CD14-positive monocyte (primary cell): ENCODE measurements at regions not wholly inside any gene's neighbourhood (a gene's known extent, or its start where the extent isn't known, plus 50 kb on each side); places are given as distances from the start of the nearest gene placed in this dataset.

Experiments
- DNase-seq, 3 donors: peaks; one replicate each; pipeline ENCODE4 v3.0.0-alpha.2; 2011 to 2022
- H2AFZ ChIP-seq: 2 replicates; pipeline ENCODE4 v1.6.0; 2012; ENCODE audit warnings: mild to moderate bottlenecking, low read depth, low read length, inconsistent platforms; ENCODE audit not compliant: insufficient read depth, poor library complexity, severe bottlenecking
- H3K27ac ChIP-seq, 2 donors: 1 replicate in 1 of 2; 2 replicates in 1 of 2; pipeline ENCODE4 v1.5.1; 2012 to 2013; ENCODE audit warnings: low read length in 2 of 2, control low read depth in 1 of 2, inconsistent platforms in 1 of 2, low read depth in 1 of 2, mild to moderate bottlenecking in 1 of 2
- H3K27me3 ChIP-seq, 2 donors: one replicate each; pipeline versions ENCODE4 v1.6.0 to v1.6.1; 2011 to 2013; ENCODE audit warnings: low read length in 2 of 2; ENCODE audit not compliant: control insufficient read depth in 2 of 2, insufficient read depth in 2 of 2
- H3K36me3 ChIP-seq, 2 donors: replicated peaks in 1 of 2; 1 replicate in 1 of 2; 2 replicates in 1 of 2; pipeline versions ENCODE4 v1.5.1 to v1.6.1; 2012 to 2013; ENCODE audit warnings: low read length in 2 of 2, control low read depth in 1 of 2, inconsistent platforms in 1 of 2, mild to moderate bottlenecking in 1 of 2; ENCODE audit not compliant: insufficient read depth in 2 of 2, control insufficient read depth in 1 of 2
- H3K4me1 ChIP-seq, 2 donors: 1 replicate in 1 of 2; 2 replicates in 1 of 2; pipeline versions ENCODE4 v1.5.1 to v1.6.1; 2012 to 2013; ENCODE audit warnings: low read length in 2 of 2, control low read depth in 1 of 2, inconsistent platforms in 1 of 2, mild to moderate bottlenecking in 1 of 2, moderate library complexity in 1 of 2; ENCODE audit not compliant: insufficient read depth in 2 of 2, control insufficient read depth in 1 of 2
- H3K4me2 ChIP-seq: replicated peaks from 2 replicates; pipeline ENCODE3; 2012; ENCODE audit warnings: low read length, moderate library complexity, mild to moderate bottlenecking; ENCODE audit not compliant: poor library complexity, severe bottlenecking; ENCODE audit errors: extremely low read depth
- H3K4me3 ChIP-seq, 3 experiments: fragments of 200-600 bp in 1 of 3; sonication (generic) in 1 of 3; replicated peaks in 1 of 3; 1 replicate in 2 of 3; 2 replicates in 1 of 3; pipeline ENCODE4 v1.5.1; 2011 to 2013; ENCODE audit warnings: low read length in 3 of 3, mild to moderate bottlenecking in 3 of 3, control low read depth in 2 of 3, low read depth in 2 of 3, inconsistent platforms in 1 of 3, moderate library complexity in 1 of 3
- H3K79me2 ChIP-seq: 2 replicates; pipeline ENCODE4 v1.6.0; 2012; ENCODE audit warnings: mild to moderate bottlenecking, control low read depth, inconsistent platforms, low read length, moderate library complexity; ENCODE audit not compliant: insufficient read depth
- H3K9ac ChIP-seq: 2 replicates; pipeline ENCODE4 v1.6.0; 2017; ENCODE audit warnings: low read length, mild to moderate bottlenecking; ENCODE audit not compliant: insufficient read depth, poor library complexity, severe bottlenecking
- H3K9me3 ChIP-seq, 2 donors: replicated peaks in 1 of 2; 1 replicate in 1 of 2; 2 replicates in 1 of 2; pipeline versions ENCODE4 v1.5.1 to v1.6.1; 2012 to 2013; ENCODE audit warnings: low read length in 2 of 2, control low read depth in 1 of 2; ENCODE audit not compliant: control insufficient read depth in 1 of 2, insufficient read depth in 1 of 2
- H4K20me1 ChIP-seq: 2 replicates; pipeline ENCODE4 v1.6.0; 2012; ENCODE audit warnings: mild to moderate bottlenecking, low read length, control low read depth, moderate library complexity; ENCODE audit not compliant: insufficient read depth
- H3K27ac Mint-ChIP-seq, 7 donors: one replicate each; pipeline ENCODE4 v1.8.0; 2020; ENCODE audit warnings: mild to moderate bottlenecking in 7 of 7, mixed read lengths in 7 of 7, moderate library complexity in 6 of 7, inconsistent platforms in 2 of 7
- H3K27me3 Mint-ChIP-seq, 3 donors: one replicate each; pipeline ENCODE4 v1.8.0; 2021 to 2022; ENCODE audit warnings: low read depth in 3 of 3, mild to moderate bottlenecking in 3 of 3, mixed read lengths in 3 of 3, moderate library complexity in 3 of 3, inconsistent platforms in 1 of 3
- H3K36me3 Mint-ChIP-seq, 2 donors: one replicate each; pipeline ENCODE4 v1.8.0; 2020; ENCODE audit warnings: mixed read lengths in 2 of 2, inconsistent platforms in 1 of 2, mild to moderate bottlenecking in 1 of 2
- H3K4me1 Mint-ChIP-seq: one replicate; pipeline ENCODE4 v1.8.0; 2020; ENCODE audit warnings: mild to moderate bottlenecking, mixed read lengths
- H3K4me3 Mint-ChIP-seq, 2 donors: one replicate each; pipeline ENCODE4 v1.8.0; 2020; ENCODE audit warnings: mild to moderate bottlenecking in 2 of 2, mixed read lengths in 2 of 2, moderate library complexity in 1 of 2
- H3K9me3 Mint-ChIP-seq, 7 donors: one replicate each; pipeline ENCODE4 v1.8.0; 2020 to 2022; ENCODE audit warnings: mixed read lengths in 7 of 7, mild to moderate bottlenecking in 6 of 7, moderate library complexity in 6 of 7, inconsistent platforms in 2 of 7
- WGBS: methylation state at CpG from one replicate; pipeline ENCODE4 v1.1.5; 2013; ENCODE audit warnings: missing lambda C conversion rate; ENCODE audit not compliant: insufficient coverage; 5-methylcytosine and 5-hydroxymethylcytosine counted together
- intact Hi-C, 2 donors: fragments of 100-400 bp; cut with micrococcal nuclease; formaldehyde crosslinking; loops; one replicate each; pipeline versions ENCODE4 v1.15.0 to v1.15.1; 2023
- TF ChIP-seq, protein P1 (sequence below): fragments of 200-600 bp; IDR thresholded peaks from one replicate; pipeline ENCODE4 v1.8.0; 2022; ENCODE audit warnings: antibody characterized with exemption, mild to moderate bottlenecking

DNA sequence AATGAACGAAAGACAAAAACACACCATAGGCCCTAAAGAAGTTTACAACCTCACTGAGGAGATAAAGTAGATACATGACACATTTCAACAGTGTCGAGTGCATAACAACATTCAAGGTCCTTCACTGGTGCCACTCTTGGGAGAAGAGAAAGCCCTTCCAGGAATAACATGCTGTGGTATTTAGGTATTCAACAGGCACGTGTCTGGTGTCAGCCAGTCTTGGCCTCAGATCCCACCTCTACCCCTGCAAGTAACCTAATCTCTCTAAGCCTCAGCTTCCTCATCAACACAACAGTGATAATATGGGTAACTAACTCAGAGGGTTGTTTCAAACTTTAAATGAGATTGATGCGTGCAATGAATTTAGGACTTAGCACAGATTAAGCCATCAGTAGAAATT, 235.0 kb upstream of the ZC3H12C start:
- H3K4me2 ChIP-seq: no peak overlapping the region
- no peaks in the 10 kb centered on the region for H3K36me3 Mint-ChIP-seq
- H3K79me2 ChIP-seq: no peaks in the 10 kb centered on the region
- TF ChIP-seq, protein P1, sequence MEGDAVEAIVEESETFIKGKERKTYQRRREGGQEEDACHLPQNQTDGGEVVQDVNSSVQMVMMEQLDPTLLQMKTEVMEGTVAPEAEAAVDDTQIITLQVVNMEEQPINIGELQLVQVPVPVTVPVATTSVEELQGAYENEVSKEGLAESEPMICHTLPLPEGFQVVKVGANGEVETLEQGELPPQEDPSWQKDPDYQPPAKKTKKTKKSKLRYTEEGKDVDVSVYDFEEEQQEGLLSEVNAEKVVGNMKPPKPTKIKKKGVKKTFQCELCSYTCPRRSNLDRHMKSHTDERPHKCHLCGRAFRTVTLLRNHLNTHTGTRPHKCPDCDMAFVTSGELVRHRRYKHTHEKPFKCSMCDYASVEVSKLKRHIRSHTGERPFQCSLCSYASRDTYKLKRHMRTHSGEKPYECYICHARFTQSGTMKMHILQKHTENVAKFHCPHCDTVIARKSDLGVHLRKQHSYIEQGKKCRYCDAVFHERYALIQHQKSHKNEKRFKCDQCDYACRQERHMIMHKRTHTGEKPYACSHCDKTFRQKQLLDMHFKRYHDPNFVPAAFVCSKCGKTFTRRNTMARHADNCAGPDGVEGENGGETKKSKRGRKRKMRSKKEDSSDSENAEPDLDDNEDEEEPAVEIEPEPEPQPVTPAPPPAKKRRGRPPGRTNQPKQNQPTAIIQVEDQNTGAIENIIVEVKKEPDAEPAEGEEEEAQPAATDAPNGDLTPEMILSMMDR: no peak
- H3K4me1 Mint-ChIP-seq: no peaks in the 10 kb centered on the region
- intact Hi-C loops: no loop called here
- H3K9ac ChIP-seq: no peak overlapping the region
- H3K4me3 ChIP-seq: no peak overlapping the region
- no peak overlapping the region for H2AFZ ChIP-seq
- no peak overlapping the region for H3K27ac ChIP-seq
- no peaks in the 10 kb centered on the region for H3K27me3 ChIP-seq
- no CpG with 5 or more reads among the region's 4 CpGs for WGBS
- no peaks in the 10 kb centered on the region for H3K9me3 ChIP-seq
- no peaks in the 10 kb centered on the region for H3K9me3 Mint-ChIP-seq
- H3K27ac Mint-ChIP-seq: no peak overlapping the region
- no peak overlapping the region for H3K4me3 Mint-ChIP-seq
- no peak for DNase-seq
- peaks cover 0 to 5% (median 0%) of the 10 kb centered on the region in 3 donors for H3K27me3 Mint-ChIP-seq
- no peaks in the 10 kb centered on the region for H3K36me3 ChIP-seq
- H4K20me1 ChIP-seq: no peaks in the 10 kb centered on the region
- H3K4me1 ChIP-seq: no peaks in the 10 kb centered on the region

DNA sequence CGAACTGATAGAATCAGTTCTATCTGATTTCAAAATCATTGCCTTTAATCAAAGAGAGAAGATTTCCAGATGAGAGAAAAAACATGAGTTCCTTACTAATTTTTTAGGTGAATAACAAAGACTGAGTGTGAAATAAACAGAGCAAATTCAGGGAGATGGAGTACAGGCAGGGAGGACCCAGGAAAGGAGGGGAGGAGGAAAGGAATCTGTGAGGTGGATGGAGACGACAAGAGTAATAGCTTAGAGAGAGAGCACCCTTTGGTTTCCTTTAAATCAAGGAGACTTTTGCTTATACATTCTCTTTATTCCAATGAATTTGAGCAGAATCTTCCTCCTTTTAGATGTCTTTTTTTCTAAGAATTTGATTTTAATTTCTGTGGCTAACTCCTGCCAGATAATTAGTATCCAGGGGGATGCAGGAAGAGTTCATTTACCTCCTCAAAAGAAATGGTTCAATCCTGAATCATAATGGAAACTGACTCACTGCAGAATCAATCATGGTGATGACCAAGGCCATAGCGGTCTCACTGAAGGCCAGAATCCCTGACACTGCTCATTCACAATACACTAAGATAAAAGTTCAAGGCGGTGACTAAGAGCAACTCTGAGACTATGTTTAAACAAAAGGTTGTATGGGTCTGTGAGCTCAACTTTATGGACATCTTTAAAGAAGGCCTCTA, 234.0 kb upstream of the ZC3H12C start:
- H2AFZ ChIP-seq: no peak overlapping the region
- peaks cover 0 to 5% (median 0%) of the 10 kb centered on the region in 3 donors for H3K27me3 Mint-ChIP-seq
- WGBS: no CpG with 5 or more reads among the region's 4 CpGs

More for the DNA sequence above, 234.0 kb upstream of the ZC3H12C start:
- no peak overlapping the region for H3K4me2 ChIP-seq
- H3K4me3 Mint-ChIP-seq: no peak overlapping the region
- H3K36me3 Mint-ChIP-seq: no peaks in the 10 kb centered on the region
- H3K9ac ChIP-seq: no peak overlapping the region
- H3K27me3 ChIP-seq: no peaks in the 10 kb centered on the region
- H3K9me3 Mint-ChIP-seq: no peaks in the 10 kb centered on the region
- intact Hi-C loops: no loop called here
- no peak overlapping the region for H3K27ac ChIP-seq
- H3K4me1 Mint-ChIP-seq: no peaks in the 10 kb centered on the region
- DNase-seq: no peak
- H3K79me2 ChIP-seq: no peaks in the 10 kb centered on the region
- TF ChIP-seq, protein P1: no peak
- H3K9me3 ChIP-seq: no peaks in the 10 kb centered on the region
- no peaks in the 10 kb centered on the region for H3K4me1 ChIP-seq
- H3K27ac Mint-ChIP-seq: no peak overlapping the region
- no peaks in the 10 kb centered on the region for H4K20me1 ChIP-seq
- no peaks in the 10 kb centered on the region for H3K36me3 ChIP-seq
- H3K4me3 ChIP-seq: no peak overlapping the region
